OCI-LY7 (cell line): ENCODE measurements at regions not wholly inside any gene's neighbourhood (a gene's known extent, or its start where the extent isn't known, plus 50 kb on each side); places are given as distances from the start of the nearest gene placed in this dataset.

Experiments
- BruUV-seq: library from RNA; stranded (reverse); fragments of 400-500 nt; replicated peaks from 2 replicates; lab custom pipeline; 2021; lab: Mats Ljungman, UMichigan
- CTCF ChIA-PET: fragments of 300-600 bp; sonication (Branson Sonifier 250); formaldehyde crosslinking; loops from one replicate; lab custom pipeline; 2022; ENCODE audit warnings: antibody characterized with exemption; ENCODE audit not compliant: unreplicated experiment; lab: Charles Lee
- POLR2A ChIA-PET: fragments of 300-600 bp; sonication (Branson Sonifier 250); formaldehyde crosslinking; loops from one replicate; lab custom pipeline; 2022; ENCODE audit warnings: antibody characterized with exemption; lab: Charles Lee
- DNase-seq: peaks from one replicate; pipeline ENCODE4 v3.0.0-alpha.2; 2015; ENCODE audit warnings: low spot score
- H2AFZ ChIP-seq: fragments of 200-600 bp; sonication (generic), shearing (Covaris generic); 2 replicates; pipeline ENCODE4 v1.6.1; 2014; ENCODE audit warnings: mild to moderate bottlenecking, antibody characterized with exemption, low read length, moderate library complexity
- H3K27ac ChIP-seq: fragments of 200-600 bp; sonication (generic); 2 replicates; pipeline ENCODE4 v1.5.1; 2014; ENCODE audit warnings: mixed run types, low read depth, mild to moderate bottlenecking, moderate library complexity, low read length, inconsistent platforms; ENCODE audit not compliant: poor library complexity, severe bottlenecking
- H3K36me3 ChIP-seq: fragments of 200-600 bp; sonication (generic); 2 replicates; pipeline ENCODE4 v1.6.1; 2014; ENCODE audit warnings: mild to moderate bottlenecking, antibody characterized with exemption, low read length, moderate library complexity, mixed read lengths; ENCODE audit not compliant: insufficient read depth
- H3K4me1 ChIP-seq: fragments of 200-600 bp; sonication (generic); 2 replicates; pipeline ENCODE4 v1.5.1; 2014; ENCODE audit warnings: mild to moderate bottlenecking, low read length; ENCODE audit not compliant: insufficient read depth, poor library complexity, severe bottlenecking
- H3K4me2 ChIP-seq: fragments of 200-600 bp; sonication (generic); 2 replicates; pipeline ENCODE4 v1.6.1; 2014; ENCODE audit warnings: mild to moderate bottlenecking, low read length
- H3K4me3 ChIP-seq: fragments of 200-600 bp; sonication (generic); 2 replicates; pipeline ENCODE4 v1.5.1; 2014; ENCODE audit warnings: mild to moderate bottlenecking, low read depth, low read length; ENCODE audit not compliant: poor library complexity, severe bottlenecking
- H3K79me2 ChIP-seq: fragments of 200-600 bp; sonication (generic); 2 replicates; pipeline ENCODE4 v1.6.1; 2016; ENCODE audit warnings: low read depth, mild to moderate bottlenecking, low read length, moderate library complexity, mixed read lengths; ENCODE audit not compliant: insufficient read depth
- H3K9me2 ChIP-seq: fragments of 200-600 bp; sonication (generic); 2 replicates; pipeline ENCODE4 v1.6.1; 2016; ENCODE audit warnings: mild to moderate bottlenecking, low read length, mixed read lengths; ENCODE audit not compliant: insufficient read depth
- H3K9me3 ChIP-seq: fragments of 200-600 bp; sonication (generic); 2 replicates; pipeline ENCODE4 v1.6.1; 2014; ENCODE audit warnings: mild to moderate bottlenecking, mixed run types, low read length, mixed read lengths
- H4K20me1 ChIP-seq: fragments of 200-600 bp; sonication (generic); 2 replicates; pipeline ENCODE4 v1.6.1; 2014; ENCODE audit warnings: mild to moderate bottlenecking, antibody characterized with exemption, low read length, moderate library complexity, mixed read lengths; ENCODE audit not compliant: insufficient read depth
- EZH2phosphoT487 ChIP-seq: fragments of 200-600 bp; sonication (generic); IDR thresholded peaks from 2 replicates; pipeline ENCODE4 v1.6.1; 2018; ENCODE audit warnings: low read depth, borderline replicate concordance, mild to moderate bottlenecking, mixed run types, antibody characterized with exemption, low read length, moderate library complexity, mixed read lengths
- intact Hi-C: fragments of 100-400 bp; cut with micrococcal nuclease; formaldehyde crosslinking; loops from one replicate; pipeline ENCODE4 v1.10.0; 2022; ENCODE audit not compliant: unreplicated experiment
- TF ChIP-seq, protein P1 (sequence below): fragments of 200-600 bp; sonication (generic); conservative IDR thresholded peaks from 2 replicates; pipeline ENCODE4 v1.5.1; 2014; ENCODE audit warnings: mild to moderate bottlenecking, antibody characterized with exemption, low read length, moderate library complexity, mixed read lengths

GRCh38 chr10:118246332-118247295 is 95.5 kb downstream of the FAM204A start:
- H3K9me2 ChIP-seq: no peaks in the 10 kb centered on the region
- H3K4me2 ChIP-seq: no peak overlapping the region
- H3K36me3 ChIP-seq: no peaks in the 10 kb centered on the region
- POLR2A ChIA-PET: interaction anchor here (0.5 kb wide), 1 partner anchor 204 kb away, joined by 3 read pairs; no protein-coding TSS in a partner anchor
- no peak overlapping the region for H2AFZ ChIP-seq
- no peaks in the 10 kb centered on the region for H3K4me1 ChIP-seq
- CTCF ChIA-PET: no interaction called here
- TF ChIP-seq EZH2phosphoT487: no peak
- TF ChIP-seq, protein P1, sequence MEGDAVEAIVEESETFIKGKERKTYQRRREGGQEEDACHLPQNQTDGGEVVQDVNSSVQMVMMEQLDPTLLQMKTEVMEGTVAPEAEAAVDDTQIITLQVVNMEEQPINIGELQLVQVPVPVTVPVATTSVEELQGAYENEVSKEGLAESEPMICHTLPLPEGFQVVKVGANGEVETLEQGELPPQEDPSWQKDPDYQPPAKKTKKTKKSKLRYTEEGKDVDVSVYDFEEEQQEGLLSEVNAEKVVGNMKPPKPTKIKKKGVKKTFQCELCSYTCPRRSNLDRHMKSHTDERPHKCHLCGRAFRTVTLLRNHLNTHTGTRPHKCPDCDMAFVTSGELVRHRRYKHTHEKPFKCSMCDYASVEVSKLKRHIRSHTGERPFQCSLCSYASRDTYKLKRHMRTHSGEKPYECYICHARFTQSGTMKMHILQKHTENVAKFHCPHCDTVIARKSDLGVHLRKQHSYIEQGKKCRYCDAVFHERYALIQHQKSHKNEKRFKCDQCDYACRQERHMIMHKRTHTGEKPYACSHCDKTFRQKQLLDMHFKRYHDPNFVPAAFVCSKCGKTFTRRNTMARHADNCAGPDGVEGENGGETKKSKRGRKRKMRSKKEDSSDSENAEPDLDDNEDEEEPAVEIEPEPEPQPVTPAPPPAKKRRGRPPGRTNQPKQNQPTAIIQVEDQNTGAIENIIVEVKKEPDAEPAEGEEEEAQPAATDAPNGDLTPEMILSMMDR: no peak
- no peak for DNase-seq
- no peaks in the 10 kb centered on the region for H4K20me1 ChIP-seq
- intact Hi-C loops: loop anchor here (10.0 kb wide), 1 partner anchor 382 kb away; no protein-coding TSS in a partner anchor
- H3K27ac ChIP-seq: no peak overlapping the region
- BruUV-seq: no TSS peak
- H3K4me3 ChIP-seq: no peak overlapping the region
- H3K9me3 ChIP-seq: no peaks in the 10 kb centered on the region
- no peaks in the 10 kb centered on the region for H3K79me2 ChIP-seq

DNA sequence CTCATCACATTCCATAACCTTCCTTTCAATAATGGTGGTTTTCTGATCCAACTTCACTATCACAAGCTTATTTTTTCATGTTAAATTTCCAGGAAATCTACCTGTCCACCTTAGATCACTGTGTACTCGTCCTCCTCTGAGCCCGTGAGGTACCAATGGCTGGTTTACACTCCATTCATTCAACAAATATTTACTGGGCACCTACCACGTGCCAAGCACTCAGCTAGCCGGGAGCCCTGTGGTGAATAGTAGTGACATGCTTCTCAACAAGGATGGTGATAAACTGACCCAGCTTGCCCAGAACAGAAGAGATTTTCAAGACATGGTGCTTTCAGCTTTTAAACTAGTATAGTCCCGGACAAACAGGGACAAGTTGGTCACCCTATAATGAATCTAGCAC is 98.2 kb downstream of the FAM204A start:
- Histone ChIP-seq H3K4me1 (no peaks in the 10 kb centered on the region), H2AFZ (no peak overlapping the region), H3K79me2 (no peaks in the 10 kb centered on the region), H3K4me3 (no peak overlapping the region), H3K36me3 (no peaks in the 10 kb centered on the region), H3K4me2 (no peak overlapping the region), H3K27ac (no peak overlapping the region), H3K9me2 (no peaks in the 10 kb centered on the region), H4K20me1 (no peaks in the 10 kb centered on the region), H3K9me3 (no peaks in the 10 kb centered on the region)
- POLR2A ChIA-PET: interaction anchor here (0.6 to 0.7 kb wide), 2 partner anchors 23 to 1168 kb away, joined by 3 to 5 read pairs; no protein-coding TSS in a partner anchor
- TF ChIP-seq EZH2phosphoT487: no peak
- TF ChIP-seq, protein P1: no peak
- BruUV-seq: no TSS peak
- DNase-seq: no peak
- CTCF ChIA-PET: no interaction called here
- intact Hi-C loops: loop anchor here (10.0 kb wide), 1 partner anchor 379 kb away; no protein-coding TSS in a partner anchor
